ENCODE measurements at regions not wholly inside any gene's neighbourhood (a gene's known extent, or its start where the extent isn't known, plus 50 kb on each side); places are given as distances from the start of the nearest gene placed in this dataset.
"Not testable (repeated sequence)": the region's sequence is repeated elsewhere in the genome, so short reads cannot be mapped to it uniquely, and the experiment has no call there.

GRCh38 chr18:5830902-5831301 is 64.4 kb downstream of the TMEM200C start:
- H3K4me3 ChIP-seq (ENCODE audit: low read depth, low read length); DNase-seq (ENCODE audit: low read depth): not testable (repeated sequence)

GRCh38 chr18:5828913-5829312 is 66.4 kb downstream of the TMEM200C start:
- DNase-seq (ENCODE audit: low read depth), result no peak
- H3K4me3 ChIP-seq (ENCODE audit: low read depth, low read length), result no peak overlapping the region
- TF ChIP-seq MYC (IDR thresholded peaks at IDR 0.05; ENCODE audit: low read depth, low read length) (no peak), POLR2A (IDR thresholded peaks at IDR 0.05; ENCODE audit: extremely low read depth, insufficient read length) (no peak), MAX (IDR thresholded peaks at IDR 0.05; ENCODE audit: low read depth, low read length) (no peak), CTCF (IDR thresholded peaks at IDR 0.05; ENCODE audit: low read depth, low read length) (no peak)

GRCh38 chr18:5825663-5826062 is 69.7 kb downstream of the TMEM200C start:
- no peak for TF ChIP-seq CTCF (IDR thresholded peaks at IDR 0.05; ENCODE audit: low read depth, low read length)
- no peak for DNase-seq (ENCODE audit: low read depth)
- no peak overlapping the region for H3K4me3 ChIP-seq (ENCODE audit: low read depth, low read length)

- H3K4me3 ChIP-seq (ENCODE audit: low read depth, low read length), result no peak overlapping the region
- TF ChIP-seq POLR2A (IDR thresholded peaks at IDR 0.05; ENCODE audit: extremely low read depth, insufficient read length) (no peak), MYC (IDR thresholded peaks at IDR 0.05; ENCODE audit: low read depth, low read length) (no peak), MAX (IDR thresholded peaks at IDR 0.05; ENCODE audit: low read depth, low read length) (no peak), CTCF (IDR thresholded peaks at IDR 0.05; ENCODE audit: low read depth, low read length) (no peak)
- DNase-seq (ENCODE audit: low read depth), result no peak
These were observed 70.8 kb downstream of the TMEM200C start for GRCh38 chr18:5824370-5824984.

GRCh38 chr18:5817816-5818215 is 77.5 kb downstream of the TMEM200C start:
- no peak for TF ChIP-seq MYC (IDR thresholded peaks at IDR 0.05; ENCODE audit: low read depth, low read length)
- TF ChIP-seq POLR2A (IDR thresholded peaks at IDR 0.05; ENCODE audit: extremely low read depth, insufficient read length), result no peak
- no peak for TF ChIP-seq CTCF (IDR thresholded peaks at IDR 0.05; ENCODE audit: low read depth, low read length)
- no peak for TF ChIP-seq MAX (IDR thresholded peaks at IDR 0.05; ENCODE audit: low read depth, low read length)
- H3K4me3 ChIP-seq (ENCODE audit: low read depth, low read length), result no peak overlapping the region
- no peak for DNase-seq (ENCODE audit: low read depth)

- H3K4me3 ChIP-seq (ENCODE audit: low read depth, low read length), result no peak overlapping the region
- TF ChIP-seq CTCF (IDR thresholded peaks at IDR 0.05; ENCODE audit: low read depth, low read length), result no peak
- TF ChIP-seq MYC (IDR thresholded peaks at IDR 0.05; ENCODE audit: low read depth, low read length), result no peak
- TF ChIP-seq POLR2A (IDR thresholded peaks at IDR 0.05; ENCODE audit: extremely low read depth, insufficient read length), result no peak
- no peak for TF ChIP-seq MAX (IDR thresholded peaks at IDR 0.05; ENCODE audit: low read depth, low read length)
- DNase-seq (ENCODE audit: low read depth), result no peak
These were observed 88.5 kb downstream of the TMEM200C start for GRCh38 chr18:5806860-5807259.

All from NB4 (cell line).